ENCODE measurements at regions not wholly inside any gene's neighbourhood (a gene's known extent, or its start where the extent isn't known, plus 50 kb on each side); places are given as distances from the start of the nearest gene placed in this dataset.

- DNase-seq (ENCODE audit: low spot score) = no peak
Observed at GRCh38 chr18:44128365-44128764, 552.3 kb upstream of the SETBP1 start.

- no peak for DNase-seq (ENCODE audit: low spot score)
Observed at GRCh38 chr18:44130376-44130942, 550.2 kb upstream of the SETBP1 start.

- DNase-seq (ENCODE audit: low spot score) = no peak
Observed at GRCh38 chr18:44133483-44133882, 547.2 kb upstream of the SETBP1 start.

DNA sequence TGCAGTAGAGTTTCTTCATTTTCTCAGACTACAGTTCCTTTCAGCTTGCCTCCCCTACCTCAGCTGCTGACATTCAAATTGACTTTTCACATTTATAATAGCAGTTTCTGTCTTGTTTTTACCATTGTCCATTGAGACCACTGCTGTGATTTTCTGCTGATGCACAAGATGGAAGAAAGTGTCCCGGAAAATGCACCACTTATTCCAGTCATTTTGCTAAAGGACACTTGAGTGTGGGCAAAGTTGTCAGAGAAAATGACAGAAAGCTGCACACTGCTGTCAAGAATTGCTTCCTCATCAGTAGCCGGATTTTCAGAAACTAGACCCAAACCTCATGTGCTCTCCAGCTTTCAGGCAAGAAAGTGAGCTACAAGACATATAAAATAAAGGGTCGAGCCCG lies 546.2 kb upstream of the SETBP1 start:
- DNase-seq (ENCODE audit: low spot score) = no peak

DNA sequence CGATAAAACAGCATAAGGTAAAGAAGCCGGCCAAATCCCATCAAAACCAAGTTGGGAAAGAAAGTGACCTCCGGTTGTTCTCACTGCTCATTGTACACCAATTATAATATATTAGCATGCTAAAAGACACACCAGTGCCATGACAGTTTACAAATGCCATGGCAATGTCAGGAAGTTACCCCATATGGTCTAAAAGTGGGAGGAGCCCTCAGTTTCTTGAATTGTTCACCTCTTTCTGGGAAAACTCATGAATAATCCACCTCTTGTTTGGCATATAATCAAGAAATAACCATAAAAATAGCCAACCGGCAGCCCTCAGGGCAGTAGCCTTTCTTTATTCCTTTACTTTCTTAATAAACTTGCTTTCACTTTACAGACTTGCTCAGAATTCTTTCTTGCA lies 544.9 kb upstream of the SETBP1 start:
- no peak for DNase-seq (ENCODE audit: low spot score)

- no peak for DNase-seq (ENCODE audit: low spot score)
Observed at GRCh38 chr18:44136326-44136725, 544.4 kb upstream of the SETBP1 start.

GRCh38 chr18:44143072-44143471 lies 537.6 kb upstream of the SETBP1 start:
- no peak for DNase-seq (ENCODE audit: low spot score)

- DNase-seq (ENCODE audit: low spot score) = no peak
Observed at GRCh38 chr18:44149706-44150105, 531.0 kb upstream of the SETBP1 start.

GRCh38 chr18:44153981-44154380 lies 526.7 kb upstream of the SETBP1 start:
- DNase-seq (ENCODE audit: low spot score) = no peak

DNA sequence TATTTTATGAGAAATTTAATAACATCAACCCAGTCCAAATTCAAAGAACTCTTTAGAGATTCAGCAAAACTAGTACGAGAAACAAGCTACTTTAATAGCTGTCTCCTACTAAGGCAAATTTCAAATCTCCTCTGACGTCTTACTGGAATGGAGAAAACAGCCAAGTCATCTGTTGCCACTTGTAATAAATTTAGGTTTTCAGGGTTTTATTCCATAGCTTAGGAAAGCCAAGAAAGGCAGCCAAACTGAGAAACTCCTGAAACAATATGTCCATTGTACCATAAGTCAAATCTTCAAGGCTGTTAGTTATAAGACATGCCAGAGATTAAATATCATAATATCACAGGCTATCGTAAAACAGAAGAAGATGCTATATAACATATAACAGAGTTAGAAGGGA lies 524.6 kb upstream of the SETBP1 start:
- DNase-seq (ENCODE audit: low spot score) = no peak

DNA sequence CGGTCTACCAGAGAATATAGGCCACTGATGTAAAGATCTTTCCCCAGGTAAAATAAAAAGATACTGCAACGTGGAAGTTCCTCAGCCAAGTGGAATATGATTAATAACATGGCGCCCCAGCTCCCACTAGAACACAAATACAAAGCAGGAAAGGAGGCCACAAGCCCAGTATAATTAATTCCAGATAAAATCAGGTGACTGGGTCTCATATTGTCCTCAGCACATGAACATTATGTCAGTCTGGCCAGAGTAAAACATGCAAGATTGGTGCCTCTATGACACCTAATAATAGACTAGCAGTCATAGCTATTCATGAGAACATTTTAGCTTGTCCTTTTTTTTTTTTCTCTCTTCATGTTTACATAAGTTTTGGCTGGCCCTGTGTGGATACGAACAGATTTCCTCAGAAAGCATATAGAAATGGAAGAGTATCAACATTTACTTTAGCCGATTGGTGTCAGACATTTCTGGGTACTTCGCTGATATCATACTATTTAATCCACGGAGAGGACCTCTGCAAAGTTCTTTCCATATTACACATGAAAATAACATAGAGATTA lies 523.8 kb upstream of the SETBP1 start:
- no peak for DNase-seq (ENCODE audit: low spot score)

DNA sequence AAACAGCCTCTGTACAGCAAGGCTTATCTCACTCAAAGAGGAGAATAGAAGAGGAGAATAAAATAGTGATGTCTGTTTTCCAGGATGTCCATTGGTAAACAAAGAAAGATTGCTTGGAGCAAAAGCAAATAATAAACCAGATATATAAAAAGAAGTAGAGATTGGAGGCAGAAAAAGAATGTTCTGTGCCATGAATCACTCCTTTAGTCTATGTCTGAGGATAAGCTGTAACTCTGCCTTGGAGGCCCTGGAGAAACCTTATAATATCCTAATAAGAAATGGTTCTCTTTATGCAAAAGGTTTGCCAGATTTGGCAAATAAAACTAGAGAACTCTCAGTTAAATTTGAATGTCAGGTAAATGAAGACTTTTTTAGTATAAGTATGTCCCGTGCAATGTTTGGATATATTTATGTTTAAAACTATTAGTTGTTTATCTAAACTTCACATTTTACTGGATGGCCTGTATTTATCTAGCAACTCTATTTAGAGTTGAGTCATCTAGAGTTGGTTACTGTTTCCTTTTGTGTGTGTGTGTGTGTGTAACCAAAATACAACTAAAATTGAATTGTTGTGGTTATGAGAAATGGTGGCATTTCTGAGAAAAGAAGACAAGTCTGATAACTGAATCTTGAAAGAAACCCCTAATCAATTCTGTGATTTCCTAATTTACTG lies 510.3 kb upstream of the SETBP1 start:
- no peak for DNase-seq (ENCODE audit: low spot score)

GRCh38 chr18:44171301-44171700 lies 509.4 kb upstream of the SETBP1 start:
- DNase-seq (ENCODE audit: low spot score) = no peak

GRCh38 chr18:44175891-44176290 lies 504.8 kb upstream of the SETBP1 start:
- DNase-seq (ENCODE audit: low spot score) = no peak

DNA sequence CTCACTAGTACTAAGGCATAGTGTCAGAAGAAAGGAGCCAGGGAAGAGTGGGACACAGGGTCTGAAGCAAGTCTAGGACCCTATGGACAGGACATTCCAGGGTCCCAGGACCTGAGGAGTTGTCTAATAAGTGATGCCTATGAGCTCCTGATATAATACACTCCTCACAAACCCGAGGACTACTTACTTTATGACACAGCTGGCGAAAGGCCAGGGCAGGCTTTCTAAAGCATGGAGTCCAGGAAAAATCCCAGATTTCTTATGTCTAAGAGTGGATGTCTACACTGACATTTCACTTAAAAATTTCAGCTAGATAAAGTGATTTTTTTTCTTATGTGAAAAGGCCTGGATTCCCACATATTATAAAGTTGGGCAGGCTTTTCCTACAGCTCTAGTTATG lies 502.2 kb upstream of the SETBP1 start:
- DNase-seq (ENCODE audit: low spot score) = no peak

DNA sequence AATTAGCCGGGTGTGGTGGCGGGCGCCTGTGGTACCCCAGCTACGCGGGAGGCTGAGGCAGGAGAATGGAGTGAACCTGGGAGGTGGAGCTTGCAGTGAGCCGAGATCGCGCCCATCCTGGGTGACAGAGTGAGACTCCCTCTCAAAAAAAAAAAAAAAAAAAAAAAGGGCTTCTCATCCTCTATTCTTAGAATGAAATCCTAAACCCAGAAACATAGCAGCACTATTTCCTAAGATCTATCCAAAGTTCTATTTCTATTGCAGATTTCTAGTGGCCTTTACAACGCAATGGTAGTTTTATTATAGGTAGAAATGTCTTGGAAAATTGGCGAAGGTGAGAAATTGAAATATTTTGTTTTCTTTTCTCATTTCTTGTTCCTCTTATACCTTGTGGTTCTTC lies 501.0 kb upstream of the SETBP1 start:
- DNase-seq (ENCODE audit: low spot score) = no peak

- no peak for DNase-seq (ENCODE audit: low spot score)
Observed at GRCh38 chr18:44180683-44181082, 500.0 kb upstream of the SETBP1 start.

DNA sequence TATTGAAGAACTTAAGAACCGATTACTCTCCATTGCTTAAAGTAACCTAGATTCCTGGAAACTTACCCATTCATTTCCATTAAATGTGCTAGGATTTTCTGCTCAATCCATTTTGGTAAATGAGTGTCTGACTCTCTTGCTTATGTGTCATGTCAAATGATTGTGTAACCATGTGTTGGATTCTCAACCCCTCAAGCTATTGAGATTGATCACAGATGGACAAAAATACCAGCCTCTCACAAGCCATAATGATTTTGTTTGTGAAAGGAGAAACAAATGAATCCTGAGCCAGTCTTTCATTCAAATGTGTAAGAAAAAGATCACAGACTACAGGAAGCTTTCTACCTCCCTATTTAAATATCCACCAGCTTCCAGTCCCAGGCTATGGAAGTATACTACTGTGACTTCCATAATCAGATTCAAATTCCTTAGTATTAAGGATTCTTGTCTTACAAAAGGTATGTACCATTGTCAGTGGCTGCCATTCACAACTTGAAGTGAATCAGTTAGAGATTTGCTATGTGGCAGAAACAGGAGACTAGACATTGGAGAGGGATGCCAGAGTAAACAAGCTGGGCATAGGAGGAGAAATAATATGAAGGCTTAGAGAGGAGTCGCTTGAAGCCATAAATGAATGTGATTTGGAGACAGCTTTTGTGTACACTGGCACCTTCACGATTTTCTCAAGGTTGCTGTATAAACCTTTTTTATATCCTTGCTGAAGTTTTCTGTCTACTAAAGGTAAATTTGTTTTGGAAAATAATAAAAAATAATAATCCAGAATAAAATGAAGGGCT lies 498.5 kb upstream of the SETBP1 start:
- no peak for DNase-seq (ENCODE audit: low spot score)

GRCh38 chr18:44186001-44186400 lies 494.7 kb upstream of the SETBP1 start:
- DNase-seq (ENCODE audit: low spot score) = no peak

GRCh38 chr18:44187090-44187489 lies 493.6 kb upstream of the SETBP1 start:
- DNase-seq (ENCODE audit: low spot score) = no peak

DNA sequence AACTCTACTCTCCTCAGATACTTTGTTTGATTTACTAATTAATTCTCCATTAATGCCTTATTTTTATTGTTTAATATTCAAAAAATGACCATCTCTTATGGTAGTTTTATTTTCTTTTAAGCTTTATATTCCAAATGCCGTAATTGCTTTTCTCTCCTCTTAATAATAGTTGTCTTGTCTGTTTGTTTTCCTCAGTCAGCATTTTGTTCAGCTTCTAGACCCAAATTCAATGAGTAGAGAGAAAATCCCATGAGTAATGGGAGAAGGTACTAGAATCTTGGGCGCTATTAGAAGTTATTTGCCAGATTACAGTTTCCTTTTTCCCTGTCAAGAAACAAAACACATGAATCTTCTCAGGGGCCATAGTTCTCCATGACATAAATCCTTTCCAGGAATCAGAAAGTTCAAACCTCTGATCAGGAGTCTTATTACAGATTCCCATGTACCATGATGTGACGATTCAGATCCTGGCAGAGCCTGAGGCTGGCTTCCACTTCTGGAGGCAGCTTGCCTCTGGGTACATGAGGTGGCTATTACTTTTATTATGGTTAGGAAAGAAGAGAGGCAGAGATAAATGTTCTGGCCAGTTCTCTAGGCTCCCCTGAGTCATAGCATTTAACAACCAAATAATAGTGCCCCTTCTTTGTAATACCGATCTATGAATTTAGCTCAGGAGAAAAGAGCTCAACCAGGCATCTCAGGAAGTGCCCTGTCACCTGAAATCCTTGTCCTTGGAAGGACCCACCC lies 485.1 kb upstream of the SETBP1 start:
- no peak for DNase-seq (ENCODE audit: low spot score)
